DOHH2 (cell line): ENCODE measurements at regions not wholly inside any gene's neighbourhood (a gene's known extent, or its start where the extent isn't known, plus 50 kb on each side); places are given as distances from the start of the nearest gene placed in this dataset.

ENCODE experiments used
- H3F3A ChIP-seq: fragments of 200-600 bp; sonication (generic), shearing (Covaris generic); 2 replicates; pipeline ENCODE4 v1.6.0; 2016; ENCODE audit warnings: antibody characterized with exemption, mild to moderate bottlenecking; ENCODE audit not compliant: control insufficient read depth, insufficient read depth
- H3K27ac ChIP-seq: fragments of 200-600 bp; sonication (generic); 2 replicates; pipeline ENCODE4 v1.5.1; 2014; ENCODE audit warnings: low read depth, mild to moderate bottlenecking, low read length, moderate library complexity
- H3K27me3 ChIP-seq: fragments of 200-600 bp; sonication (generic); 2 replicates; pipeline ENCODE4 v1.6.1; 2014; ENCODE audit warnings: mild to moderate bottlenecking, low read length, mixed read lengths; ENCODE audit not compliant: control insufficient read depth
- H3K36me3 ChIP-seq: fragments of 200-600 bp; sonication (generic); 2 replicates; pipeline ENCODE4 v1.6.1; 2014; ENCODE audit warnings: mild to moderate bottlenecking, low read length, moderate library complexity, mixed read lengths; ENCODE audit not compliant: control insufficient read depth
- H3K4me1 ChIP-seq: fragments of 200-600 bp; sonication (generic); 2 replicates; pipeline ENCODE4 v1.6.1; 2014; ENCODE audit warnings: mild to moderate bottlenecking, low read length, mixed read lengths; ENCODE audit not compliant: control insufficient read depth
- H3K4me2 ChIP-seq: fragments of 200-600 bp; sonication (generic); 2 replicates; pipeline ENCODE4 v1.6.0; 2014; ENCODE audit warnings: mild to moderate bottlenecking, low read length, moderate library complexity
- H3K4me3 ChIP-seq: fragments of 200-600 bp; sonication (generic); 2 replicates; pipeline ENCODE4 v1.5.1; 2014; ENCODE audit warnings: mild to moderate bottlenecking, low read length, mixed read lengths
- H3K79me2 ChIP-seq: fragments of 200-600 bp; sonication (generic); 2 replicates; pipeline ENCODE4 v1.6.1; 2014; ENCODE audit warnings: mild to moderate bottlenecking, low read length, mixed read lengths; ENCODE audit not compliant: control insufficient read depth
- H3K9me2 ChIP-seq: fragments of 200-600 bp; sonication (generic); replicated peaks from 2 replicates; pipeline ENCODE4 v1.6.1; 2014; ENCODE audit warnings: mild to moderate bottlenecking, low read length, mixed read lengths; ENCODE audit not compliant: control insufficient read depth
- H3K9me3 ChIP-seq: fragments of 200-600 bp; sonication (generic); 2 replicates; pipeline ENCODE4 v1.6.1; 2014; ENCODE audit warnings: antibody characterized with exemption, low read length, mixed read lengths; ENCODE audit not compliant: control insufficient read depth, insufficient read depth
- H4K20me1 ChIP-seq: fragments of 200-600 bp; sonication (generic); 2 replicates; pipeline ENCODE4 v1.6.0; 2014; ENCODE audit warnings: low read depth, mild to moderate bottlenecking, antibody characterized with exemption, low read length, moderate library complexity; ENCODE audit not compliant: control insufficient read depth, insufficient read depth
- EZH2phosphoT487 ChIP-seq: fragments of 200-600 bp; sonication (generic); IDR thresholded peaks from 2 replicates; pipeline ENCODE4 v1.6.1; 2017; ENCODE audit warnings: borderline replicate concordance, mild to moderate bottlenecking, antibody characterized with exemption, low read length, moderate library complexity, mixed read lengths
- TF ChIP-seq, protein P1 (sequence below): fragments of 200-600 bp; sonication (generic); IDR thresholded peaks from one replicate; pipeline ENCODE4 v1.5.1; 2014; ENCODE audit warnings: antibody characterized with exemption, mild to moderate bottlenecking, low read depth, low read length; ENCODE audit not compliant: poor library complexity, severe bottlenecking

DNA sequence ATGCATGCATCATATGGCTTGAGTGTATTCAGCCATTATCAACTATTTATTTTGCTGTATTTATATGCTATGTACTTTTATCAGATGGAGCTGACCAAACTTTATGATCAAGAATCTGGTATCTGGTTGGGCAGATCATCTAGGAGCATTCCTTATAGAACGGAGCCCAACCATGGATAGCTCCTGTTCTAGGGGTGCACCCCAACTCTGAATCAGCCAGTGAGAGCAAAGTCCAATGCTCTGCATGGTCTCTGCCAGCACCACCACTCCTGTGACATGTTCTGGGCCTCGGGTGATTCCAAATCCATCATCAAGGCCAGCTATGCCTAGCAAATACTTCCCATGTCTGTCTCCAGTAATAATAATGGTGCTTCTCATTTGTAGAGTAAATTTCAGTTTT, 517.5 kb downstream of the AGTPBP1 start:
- no peak overlapping the region for H3K27ac ChIP-seq
- TF ChIP-seq EZH2phosphoT487, result no peak
- TF ChIP-seq, protein P1, sequence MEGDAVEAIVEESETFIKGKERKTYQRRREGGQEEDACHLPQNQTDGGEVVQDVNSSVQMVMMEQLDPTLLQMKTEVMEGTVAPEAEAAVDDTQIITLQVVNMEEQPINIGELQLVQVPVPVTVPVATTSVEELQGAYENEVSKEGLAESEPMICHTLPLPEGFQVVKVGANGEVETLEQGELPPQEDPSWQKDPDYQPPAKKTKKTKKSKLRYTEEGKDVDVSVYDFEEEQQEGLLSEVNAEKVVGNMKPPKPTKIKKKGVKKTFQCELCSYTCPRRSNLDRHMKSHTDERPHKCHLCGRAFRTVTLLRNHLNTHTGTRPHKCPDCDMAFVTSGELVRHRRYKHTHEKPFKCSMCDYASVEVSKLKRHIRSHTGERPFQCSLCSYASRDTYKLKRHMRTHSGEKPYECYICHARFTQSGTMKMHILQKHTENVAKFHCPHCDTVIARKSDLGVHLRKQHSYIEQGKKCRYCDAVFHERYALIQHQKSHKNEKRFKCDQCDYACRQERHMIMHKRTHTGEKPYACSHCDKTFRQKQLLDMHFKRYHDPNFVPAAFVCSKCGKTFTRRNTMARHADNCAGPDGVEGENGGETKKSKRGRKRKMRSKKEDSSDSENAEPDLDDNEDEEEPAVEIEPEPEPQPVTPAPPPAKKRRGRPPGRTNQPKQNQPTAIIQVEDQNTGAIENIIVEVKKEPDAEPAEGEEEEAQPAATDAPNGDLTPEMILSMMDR, result no peak
- no peaks in the 10 kb centered on the region for H3K36me3 ChIP-seq
- H3F3A ChIP-seq, result no peaks in the 10 kb centered on the region
- no peaks in the 10 kb centered on the region for H3K27me3 ChIP-seq
- no peaks in the 10 kb centered on the region for H3K4me1 ChIP-seq
- no peaks in the 10 kb centered on the region for H3K79me2 ChIP-seq
- no peaks in the 10 kb centered on the region for H3K9me2 ChIP-seq
- H3K9me3 ChIP-seq, result no peaks in the 10 kb centered on the region
- no peaks in the 10 kb centered on the region for H4K20me1 ChIP-seq
- H3K4me3 ChIP-seq, result no peak overlapping the region
- no peak overlapping the region for H3K4me2 ChIP-seq

DNA sequence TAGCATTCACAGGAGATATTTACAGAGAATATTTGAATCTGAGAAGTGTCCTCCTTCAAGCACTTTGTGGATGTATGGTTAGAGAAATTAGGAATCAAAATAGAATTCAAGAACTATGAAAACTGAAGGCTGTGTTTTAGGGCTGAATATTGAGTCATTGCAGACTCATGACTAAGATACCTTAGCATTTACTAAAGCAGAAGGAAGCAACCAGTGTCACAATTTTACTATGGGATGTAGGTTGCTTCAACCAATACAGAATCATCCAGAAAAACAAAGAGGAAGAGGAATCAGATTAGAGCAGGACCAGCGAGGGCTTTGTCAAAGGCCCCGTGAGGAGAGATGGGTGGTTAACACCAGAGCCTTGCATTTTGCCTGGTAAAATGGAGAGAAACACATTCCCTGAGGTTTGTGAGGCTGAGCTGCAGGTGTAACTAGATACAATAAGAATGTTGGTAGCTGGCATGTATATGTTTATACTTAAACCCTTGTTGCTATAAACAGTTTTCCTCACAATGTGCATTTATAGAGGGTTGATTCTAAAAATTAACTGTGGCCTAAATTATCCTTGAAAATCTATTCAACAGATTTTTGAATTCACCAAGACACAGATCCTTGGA, 518.1 kb downstream of the AGTPBP1 start:
- no peaks in the 10 kb centered on the region for H4K20me1 ChIP-seq
- H3K79me2 ChIP-seq, result no peaks in the 10 kb centered on the region
- no peaks in the 10 kb centered on the region for H3K9me2 ChIP-seq
- no peaks in the 10 kb centered on the region for H3F3A ChIP-seq
- no peak for TF ChIP-seq EZH2phosphoT487
- TF ChIP-seq, protein P1, result no peak
- H3K4me2 ChIP-seq, result no peak overlapping the region
- no peaks in the 10 kb centered on the region for H3K9me3 ChIP-seq
- no peaks in the 10 kb centered on the region for H3K36me3 ChIP-seq
- no peaks in the 10 kb centered on the region for H3K4me1 ChIP-seq
- no peak overlapping the region for H3K4me3 ChIP-seq
- H3K27me3 ChIP-seq, result no peaks in the 10 kb centered on the region
- H3K27ac ChIP-seq, result no peak overlapping the region

DNA sequence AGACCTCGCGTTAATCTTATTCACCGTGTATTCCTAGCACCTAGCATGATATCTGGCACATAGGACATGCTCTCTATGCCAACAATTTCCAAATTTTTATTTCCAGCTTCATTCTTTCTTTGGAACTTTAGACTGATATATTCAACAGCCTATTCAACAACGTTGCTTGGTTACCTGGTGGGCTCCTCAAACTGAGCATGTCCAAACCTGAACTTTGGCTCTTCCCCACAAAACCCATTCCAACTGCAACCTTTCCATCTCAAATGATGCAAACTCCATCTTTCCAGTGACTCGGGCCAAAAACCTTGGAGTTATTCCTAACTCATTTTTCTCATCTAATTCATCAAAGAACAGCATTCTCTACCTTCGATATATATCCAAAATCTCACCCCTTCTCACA, 525.2 kb downstream of the AGTPBP1 start:
- Histone ChIP-seq H3K9me2 (no peaks in the 10 kb centered on the region), H3K27me3 (no peaks in the 10 kb centered on the region), H3K36me3 (no peaks in the 10 kb centered on the region), H3K27ac (no peak overlapping the region), H3F3A (no peaks in the 10 kb centered on the region), H4K20me1 (no peaks in the 10 kb centered on the region), H3K4me3 (no peak overlapping the region), H3K4me2 (no peak overlapping the region), H3K9me3 (no peaks in the 10 kb centered on the region), H3K79me2 (no peaks in the 10 kb centered on the region), H3K4me1 (no peaks in the 10 kb centered on the region)
- TF ChIP-seq EZH2phosphoT487, result no peak
- TF ChIP-seq, protein P1, result no peak

DNA sequence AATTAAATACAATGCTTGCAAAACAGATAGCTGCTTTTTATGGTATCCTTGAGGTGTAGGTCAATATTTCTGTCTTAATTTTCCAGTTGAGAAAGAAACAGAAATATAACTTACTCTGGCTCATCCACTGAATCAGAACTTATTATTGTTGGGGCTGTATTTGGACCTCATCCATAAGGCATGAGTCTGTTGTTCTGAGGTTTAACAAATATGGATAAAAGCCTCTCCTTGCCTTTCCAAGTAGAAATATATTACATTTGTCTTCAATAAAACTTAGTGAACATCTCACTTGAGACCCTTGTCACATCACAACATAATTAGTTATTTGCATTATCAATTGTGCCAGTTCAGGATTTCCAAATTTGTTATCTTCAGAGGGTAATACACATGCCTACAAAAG, 525.8 kb downstream of the AGTPBP1 start:
- no peak overlapping the region for H3K27ac ChIP-seq
- no peaks in the 10 kb centered on the region for H4K20me1 ChIP-seq
- H3K4me2 ChIP-seq, result no peak overlapping the region
- no peaks in the 10 kb centered on the region for H3K27me3 ChIP-seq
- no peaks in the 10 kb centered on the region for H3K9me2 ChIP-seq
- no peaks in the 10 kb centered on the region for H3K36me3 ChIP-seq
- no peaks in the 10 kb centered on the region for H3K4me1 ChIP-seq
- no peak overlapping the region for H3K4me3 ChIP-seq
- no peaks in the 10 kb centered on the region for H3K79me2 ChIP-seq
- TF ChIP-seq EZH2phosphoT487, result no peak
- TF ChIP-seq, protein P1, result no peak
- no peaks in the 10 kb centered on the region for H3F3A ChIP-seq
- H3K9me3 ChIP-seq, result no peaks in the 10 kb centered on the region
